ENCODE measurements at regions not wholly inside any gene's neighbourhood (a gene's known extent, or its start where the extent isn't known, plus 50 kb on each side); places are given as distances from the start of the nearest gene placed in this dataset.
A peak's percentile ranks its signal among the peaks of the same experiment; 100 is the strongest.

- Histone ChIP-seq H2AFZ (ENCODE audit: low read length) (no peak overlapping the region), H3K27me3 (ENCODE audit: insufficient read depth, low read length) (no peaks in the 10 kb centered on the region), H3K27ac (ENCODE audit: low read depth, low read length) (no peak overlapping the region), H3K4me3 (ENCODE audit: insufficient read depth, low read length) (no peak overlapping the region), H3K9me3 (ENCODE audit: low read depth, low read length) (no peaks in the 10 kb centered on the region), H3K4me2 (ENCODE audit: insufficient read depth, low read length) (no peak overlapping the region), H3K4me1 (ENCODE audit: insufficient read depth, low read length) (peaks cover 71% of the 10 kb centered on the region), H3K79me2 (ENCODE audit: insufficient read depth, low read length) (no peaks in the 10 kb centered on the region), H4K20me1 (ENCODE audit: insufficient read depth, low read length) (no peaks in the 10 kb centered on the region), H3K36me3 (ENCODE audit: insufficient read depth, low read length) (peaks cover 2% of the 10 kb centered on the region)
- no peak for TF ChIP-seq CTCF (IDR thresholded peaks at IDR 0.05; ENCODE audit: extremely low read depth, low read depth, low read length)
- no peak for DNase-seq (ENCODE audit: insufficient read length, low spot score, missing footprints)
These were observed 51.1 kb downstream of the DOP1B start for GRCh38 chr21:36207577-36208320.

GRCh38 chr21:36208326-36209013 is 51.8 kb downstream of the DOP1B start:
- H3K27ac ChIP-seq (ENCODE audit: low read depth, low read length) = no peak overlapping the region
- H3K79me2 ChIP-seq (ENCODE audit: insufficient read depth, low read length) = no peaks in the 10 kb centered on the region
- no peak overlapping the region for H3K4me3 ChIP-seq (ENCODE audit: insufficient read depth, low read length)
- peaks cover 2% of the 10 kb centered on the region for H3K36me3 ChIP-seq (ENCODE audit: insufficient read depth, low read length)
- no peaks in the 10 kb centered on the region for H3K27me3 ChIP-seq (ENCODE audit: insufficient read depth, low read length)
- no peaks in the 10 kb centered on the region for H4K20me1 ChIP-seq (ENCODE audit: insufficient read depth, low read length)
- TF ChIP-seq CTCF (IDR thresholded peaks at IDR 0.05; ENCODE audit: extremely low read depth, low read depth, low read length) = no peak
- no peak overlapping the region for H2AFZ ChIP-seq (ENCODE audit: low read length)
- H3K9me3 ChIP-seq (ENCODE audit: low read depth, low read length) = no peaks in the 10 kb centered on the region
- H3K4me1 ChIP-seq (ENCODE audit: insufficient read depth, low read length) = peaks cover 69% of the 10 kb centered on the region
- no peak overlapping the region for H3K4me2 ChIP-seq (ENCODE audit: insufficient read depth, low read length)
- no peak for DNase-seq (ENCODE audit: insufficient read length, low spot score, missing footprints)

GRCh38 chr21:36209626-36210171 is 53.1 kb downstream of the DOP1B start:
- Histone ChIP-seq H3K4me3 (ENCODE audit: insufficient read depth, low read length) (no peak overlapping the region), H4K20me1 (ENCODE audit: insufficient read depth, low read length) (no peaks in the 10 kb centered on the region), H2AFZ (ENCODE audit: low read length) (no peak overlapping the region), H3K27me3 (ENCODE audit: insufficient read depth, low read length) (no peaks in the 10 kb centered on the region), H3K36me3 (ENCODE audit: insufficient read depth, low read length) (peaks cover 9% of the 10 kb centered on the region), H3K27ac (ENCODE audit: low read depth, low read length) (peak overlapping the region; percentile 97), H3K9me3 (ENCODE audit: low read depth, low read length) (no peaks in the 10 kb centered on the region), H3K4me1 (ENCODE audit: insufficient read depth, low read length) (peaks cover 59% of the 10 kb centered on the region), H3K4me2 (ENCODE audit: insufficient read depth, low read length) (peak overlapping the region; percentile 7), H3K79me2 (ENCODE audit: insufficient read depth, low read length) (no peaks in the 10 kb centered on the region)
- TF ChIP-seq CTCF (IDR thresholded peaks at IDR 0.05; ENCODE audit: extremely low read depth, low read depth, low read length) = peak; percentile 70
- peak; percentile 30 for DNase-seq (ENCODE audit: insufficient read length, low spot score, missing footprints)
